Suprapubic skin (tissue), 4 donors: ENCODE measurements at regions not wholly inside any gene's neighbourhood (a gene's known extent, or its start where the extent isn't known, plus 50 kb on each side); places are given as distances from the start of the nearest gene placed in this dataset.

Experiments
- DNase-seq, 2 donors: peaks; one replicate each; pipeline ENCODE4 v3.0.0-alpha.2; 2019; ENCODE audit warnings: low spot score in 2 of 2
- H3K27ac ChIP-seq: fragments of 200-600 bp; sonication (generic); one replicate; pipeline ENCODE4 v1.5.1; 2019
- H3K27me3 ChIP-seq: fragments of 200-600 bp; sonication (generic); one replicate; pipeline ENCODE4 v1.5.1; 2019
- H3K36me3 ChIP-seq: fragments of 200-600 bp; sonication (generic); one replicate; pipeline ENCODE4 v1.5.1; 2019
- H3K4me1 ChIP-seq: fragments of 200-600 bp; sonication (generic); one replicate; pipeline ENCODE4 v1.5.1; 2019
- H3K4me3 ChIP-seq: fragments of 200-600 bp; sonication (generic); one replicate; pipeline ENCODE4 v1.5.1; 2019; ENCODE audit warnings: mild to moderate bottlenecking
- H3K9me3 ChIP-seq: fragments of 200-600 bp; sonication (generic); one replicate; pipeline ENCODE4 v1.5.1; 2019
- CTCF ChIP-seq, 2 donors: fragments of 200-600 bp in 1 of 2; fragments of 450-650 bp in 1 of 2; sonication (generic) in 1 of 2; IDR thresholded peaks; one replicate each; pipeline ENCODE4 v1.5.1; 2016 to 2019; ENCODE audit warnings: antibody characterized with exemption in 2 of 2, mild to moderate bottlenecking in 1 of 2, moderate library complexity in 1 of 2
- EP300 ChIP-seq: sonication (generic); formaldehyde crosslinking; IDR thresholded peaks from one replicate; pipeline ENCODE4 v1.6.1; 2017; ENCODE audit warnings: antibody characterized with exemption
- POLR2A ChIP-seq, 2 donors: fragments of 450-650 bp; IDR thresholded peaks; one replicate each; pipeline ENCODE4 v1.6.1; 2017; ENCODE audit warnings: antibody characterized with exemption in 2 of 2, mild to moderate bottlenecking in 2 of 2, moderate library complexity in 2 of 2
- POLR2AphosphoS5 ChIP-seq, 3 donors: sonication (generic); formaldehyde crosslinking; IDR thresholded peaks; one replicate each; pipeline ENCODE4 v1.6.1; 2017; ENCODE audit warnings: antibody characterized with exemption in 3 of 3
- WGBS: methylation state at CpG from one replicate; pipeline ENCODE4 v1.1.5; 2018; 5-methylcytosine and 5-hydroxymethylcytosine counted together

GRCh38 chr2:168346725-168347477 lies 99.5 kb upstream of the STK39 start:
- 17% methylated on average over 13 of the region's 13 CpGs for WGBS
- H3K27me3 ChIP-seq, result no peaks in the 10 kb centered on the region
- peak overlapping the region; percentile 46 for H3K4me3 ChIP-seq
- no peaks in the 10 kb centered on the region for H3K4me1 ChIP-seq
- no peaks in the 10 kb centered on the region for H3K9me3 ChIP-seq
- H3K27ac ChIP-seq, result no peak overlapping the region
- TF ChIP-seq POLR2A (IDR thresholded peaks at IDR 0.05) (no peak), CTCF (IDR thresholded peaks at IDR 0.05) (peak; percentile 70 to 73)
- H3K36me3 ChIP-seq, result no peaks in the 10 kb centered on the region
- DNase-seq, result peak in 1 of 2 donors; percentile 67

- Histone ChIP-seq H3K9me3 (peaks cover 3% of the 10 kb centered on the region), H3K27ac (no peak overlapping the region), H3K36me3 (no peaks in the 10 kb centered on the region), H3K4me1 (no peaks in the 10 kb centered on the region), H3K4me3 (no peak overlapping the region), H3K27me3 (no peaks in the 10 kb centered on the region)
- 91% methylated on average over 2 of the region's 2 CpGs for WGBS
- no peak for TF ChIP-seq POLR2AphosphoS5 (IDR thresholded peaks at IDR 0.05)
- peak in 1 of 2 donors; percentile 27 for TF ChIP-seq CTCF (IDR thresholded peaks at IDR 0.05)
- DNase-seq, result no peak
These were observed 100.7 kb upstream of the STK39 start for GRCh38 chr2:168348076-168348475.

- no peaks in the 10 kb centered on the region for H3K27me3 ChIP-seq
- DNase-seq, result no peak
- no peak overlapping the region for H3K27ac ChIP-seq
- no peak overlapping the region for H3K4me3 ChIP-seq
- H3K4me1 ChIP-seq, result no peaks in the 10 kb centered on the region
- peaks cover 3% of the 10 kb centered on the region for H3K9me3 ChIP-seq
- H3K36me3 ChIP-seq, result no peaks in the 10 kb centered on the region
- TF ChIP-seq EP300 (no peak), CTCF (IDR thresholded peaks at IDR 0.05) (no peak), POLR2A (IDR thresholded peaks at IDR 0.05) (no peak), POLR2AphosphoS5 (IDR thresholded peaks at IDR 0.05) (no peak)
- 95% methylated on average over 2 of the region's 2 CpGs for WGBS
These were observed 103.0 kb upstream of the STK39 start for GRCh38 chr2:168350380-168350779.

- Histone ChIP-seq H3K4me3 (no peak overlapping the region), H3K4me1 (no peaks in the 10 kb centered on the region), H3K27me3 (no peaks in the 10 kb centered on the region), H3K36me3 (no peaks in the 10 kb centered on the region), H3K9me3 (peaks cover 3% of the 10 kb centered on the region), H3K27ac (no peak overlapping the region)
- TF ChIP-seq POLR2A (IDR thresholded peaks at IDR 0.05) (no peak), POLR2AphosphoS5 (IDR thresholded peaks at IDR 0.05) (no peak), EP300 (no peak), CTCF (IDR thresholded peaks at IDR 0.05) (no peak)
- no peak for DNase-seq
- 96% methylated on average over 2 of the region's 2 CpGs for WGBS
These were observed 102.8 kb upstream of the CERS6 start for GRCh38 chr2:168353251-168353650.

GRCh38 chr2:168354499-168354898 lies 101.6 kb upstream of the CERS6 start:
- 88% methylated on average over 1 of the region's 1 CpG for WGBS

More at GRCh38 chr2:168354499-168354898, 101.6 kb upstream of the CERS6 start:
- Histone ChIP-seq H3K9me3 (peaks cover 3% of the 10 kb centered on the region), H3K4me1 (no peaks in the 10 kb centered on the region), H3K27ac (no peak overlapping the region), H3K27me3 (no peaks in the 10 kb centered on the region), H3K4me3 (no peak overlapping the region), H3K36me3 (no peaks in the 10 kb centered on the region)
- DNase-seq, result no peak
- TF ChIP-seq POLR2A (IDR thresholded peaks at IDR 0.05), result no peak
- no peak for TF ChIP-seq POLR2AphosphoS5 (IDR thresholded peaks at IDR 0.05)
- TF ChIP-seq EP300, result no peak
- no peak for TF ChIP-seq CTCF (IDR thresholded peaks at IDR 0.05)
